GF-D8 (cell line): ENCODE measurements at regions not wholly inside any gene's neighbourhood (a gene's known extent, or its start where the extent isn't known, plus 50 kb on each side); places are given as distances from the start of the nearest gene placed in this dataset.
"Not testable (repeated sequence)": the region's sequence is repeated elsewhere in the genome, so short reads cannot be mapped to it uniquely, and the experiment has no call there.

Experiments used
- DNase-seq: peaks from one replicate; lab custom pipeline; 2025; lab: John Stamatoyannopoulos, UW

DNA sequence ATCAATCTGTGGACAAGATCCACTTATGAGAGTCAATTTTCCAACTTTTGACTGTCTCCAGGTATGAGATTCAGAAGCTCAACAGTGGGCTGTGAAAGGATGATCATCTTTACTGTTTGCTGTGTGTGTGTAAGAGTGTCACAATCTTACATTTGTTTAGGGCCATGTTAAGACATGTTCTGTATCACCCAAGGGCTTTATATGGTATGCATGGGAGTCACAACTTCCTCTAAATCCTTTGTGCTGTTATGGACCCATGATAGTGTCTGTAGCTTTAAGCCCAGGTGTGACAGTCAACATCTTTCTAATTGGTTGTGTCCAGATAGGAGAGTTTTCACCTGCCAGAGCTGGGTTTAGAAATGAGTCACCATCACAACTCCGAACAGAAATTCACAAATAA, 70.2 kb downstream of the ZNF726 start:
- not testable (repeated sequence) for DNase-seq

DNA sequence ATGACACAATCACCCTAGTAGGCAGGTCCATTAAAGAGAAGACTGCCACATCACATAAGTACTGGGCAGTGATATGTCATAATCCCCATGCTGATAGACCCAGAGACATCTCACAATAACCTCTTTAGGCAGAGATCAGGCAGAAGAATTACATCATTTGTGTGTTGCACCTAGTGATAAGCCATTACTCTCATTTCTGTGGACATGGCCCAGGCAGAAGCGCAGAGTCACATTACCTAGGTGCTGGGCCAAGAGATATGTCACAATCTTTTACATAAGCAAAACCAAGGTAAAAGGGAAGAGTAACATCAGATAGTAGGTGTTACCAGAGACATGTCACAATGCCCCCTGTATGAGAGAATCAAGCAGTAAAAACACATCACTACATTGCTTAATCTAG, 71.9 kb downstream of the ZNF726 start:
- DNase-seq = no peak

DNA sequence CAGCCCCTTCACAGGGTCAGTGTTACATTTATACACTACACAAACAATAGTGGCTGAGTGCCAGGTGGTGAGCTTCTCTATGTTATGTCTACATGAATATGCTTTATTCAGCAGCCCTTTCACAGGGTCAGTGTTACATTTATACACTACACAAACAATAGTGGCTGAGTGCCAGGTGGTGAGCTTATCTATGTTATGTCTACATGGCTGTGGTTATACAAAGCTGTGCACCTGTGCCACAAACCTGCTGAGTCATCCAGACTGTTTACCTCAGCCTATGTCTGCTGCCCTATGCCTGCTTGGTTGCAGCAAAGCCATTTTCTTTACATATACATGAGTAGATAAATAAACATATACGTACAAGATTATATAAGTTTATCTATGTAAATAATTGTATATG, 76.5 kb downstream of the ZNF726 start:
- no peak for DNase-seq

DNA sequence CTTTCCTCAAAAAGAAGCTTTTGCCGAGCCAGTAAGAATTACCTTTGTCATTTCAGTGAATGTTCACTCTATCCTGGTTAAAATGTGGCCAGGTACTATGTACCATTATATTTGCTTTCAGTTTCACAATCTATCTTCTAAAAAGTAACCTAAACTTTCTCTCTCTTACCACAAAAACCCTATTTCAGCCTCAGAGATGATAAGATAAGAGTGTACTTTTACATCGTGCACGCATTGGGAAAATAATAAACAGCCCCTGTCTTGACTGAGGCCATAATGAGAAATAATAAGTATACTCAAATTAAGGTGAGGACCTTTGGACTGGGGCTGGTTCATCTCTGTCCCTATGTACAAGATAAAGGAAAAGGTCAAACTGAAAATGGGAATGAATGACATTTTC, 77.7 kb downstream of the ZNF726 start:
- DNase-seq = no peak

DNA sequence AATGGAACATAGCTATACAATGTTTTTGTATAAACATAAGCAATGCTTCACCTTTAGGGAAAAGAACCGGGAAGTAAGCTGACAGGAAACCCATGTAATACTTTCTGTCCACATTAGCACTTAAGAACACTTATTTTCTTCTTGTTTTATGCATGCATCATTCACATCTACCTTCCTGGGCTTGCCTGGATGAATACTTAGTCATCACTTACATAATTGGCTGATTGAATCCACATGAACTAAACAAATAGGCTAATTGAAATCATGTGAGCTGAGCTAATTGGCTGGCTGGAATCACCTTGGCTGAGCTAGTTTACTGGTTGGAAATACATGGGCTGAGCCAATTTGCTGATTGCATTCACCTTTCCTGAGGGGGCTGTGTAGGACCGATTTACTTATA, 78.8 kb downstream of the ZNF726 start:
- DNase-seq = no peak

DNA sequence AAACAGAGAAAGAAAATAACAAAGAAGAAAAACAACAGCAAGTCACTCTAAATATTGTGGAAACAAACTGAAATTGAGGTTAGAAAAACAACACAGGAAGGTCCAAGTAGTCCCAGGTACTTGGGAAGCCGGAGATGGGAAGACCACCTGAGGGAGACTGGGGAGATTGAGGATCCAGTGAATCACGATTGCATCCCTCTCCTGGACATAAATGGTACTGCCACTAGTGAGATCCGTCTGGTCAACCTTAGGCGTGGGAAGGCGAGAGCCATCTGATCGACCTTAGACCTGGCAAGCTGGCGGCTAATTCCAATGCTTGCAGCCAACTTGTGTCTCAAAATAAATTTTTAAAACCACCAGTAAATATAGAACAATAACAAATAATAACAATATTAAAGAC, 81.9 kb downstream of the ZNF726 start:
- no peak for DNase-seq

DNA sequence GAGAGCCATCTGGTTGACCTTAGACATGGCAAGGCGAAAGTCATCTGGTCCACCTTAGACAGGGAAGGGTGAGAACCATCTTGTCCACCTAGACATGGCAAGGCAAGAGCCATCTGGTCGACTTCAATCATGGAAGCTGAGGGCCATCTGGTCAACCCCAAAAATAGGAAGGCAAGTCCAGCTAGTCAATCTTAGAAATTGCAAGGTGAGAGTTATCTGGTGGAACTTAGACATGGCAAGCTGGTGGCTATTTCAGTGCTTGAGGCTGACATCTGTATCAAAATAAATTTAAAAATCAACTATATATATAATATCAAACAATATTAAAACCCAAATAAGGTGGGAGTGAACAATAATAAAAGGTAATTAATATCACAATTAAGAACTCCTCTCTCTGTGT, 83.9 kb downstream of the ZNF726 start:
- no peak for DNase-seq

DNA sequence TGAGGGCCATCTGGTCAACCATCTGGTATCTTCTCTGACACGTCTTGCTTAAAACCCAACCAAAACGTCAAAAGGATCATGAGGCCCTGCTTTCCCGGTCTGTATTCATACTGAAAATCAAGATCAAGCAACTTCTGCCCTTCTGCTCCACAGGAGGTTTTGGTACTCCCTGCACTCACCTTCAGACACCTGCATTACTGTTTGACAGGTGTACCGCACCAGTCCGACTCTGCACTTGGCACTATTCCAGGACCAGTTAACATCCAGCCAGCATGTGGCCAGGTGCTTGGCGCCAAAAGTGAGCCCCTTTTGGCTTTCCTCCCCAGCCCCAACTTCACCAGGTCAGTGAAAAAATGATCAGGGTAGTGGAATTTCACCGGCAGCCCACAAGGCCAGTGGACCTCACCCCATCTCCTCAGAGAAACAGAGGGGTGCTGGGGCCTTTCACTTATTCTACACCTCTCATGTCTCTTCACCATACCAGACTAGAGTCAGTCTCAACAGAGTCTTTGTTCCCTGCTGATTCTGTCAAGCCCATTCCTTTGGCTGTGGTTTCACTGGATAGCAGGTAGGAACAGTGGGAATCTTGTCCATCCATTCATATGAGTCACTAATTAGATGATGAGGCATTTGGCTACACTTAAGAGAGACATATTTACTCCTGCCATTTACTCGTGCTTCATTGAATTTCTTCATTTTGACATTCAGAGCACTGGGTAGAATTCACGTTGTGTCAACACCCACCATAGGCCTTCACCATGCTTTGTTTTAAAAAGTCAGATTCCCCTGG, 85.3 kb downstream of the ZNF726 start:
- DNase-seq = no peak

DNA sequence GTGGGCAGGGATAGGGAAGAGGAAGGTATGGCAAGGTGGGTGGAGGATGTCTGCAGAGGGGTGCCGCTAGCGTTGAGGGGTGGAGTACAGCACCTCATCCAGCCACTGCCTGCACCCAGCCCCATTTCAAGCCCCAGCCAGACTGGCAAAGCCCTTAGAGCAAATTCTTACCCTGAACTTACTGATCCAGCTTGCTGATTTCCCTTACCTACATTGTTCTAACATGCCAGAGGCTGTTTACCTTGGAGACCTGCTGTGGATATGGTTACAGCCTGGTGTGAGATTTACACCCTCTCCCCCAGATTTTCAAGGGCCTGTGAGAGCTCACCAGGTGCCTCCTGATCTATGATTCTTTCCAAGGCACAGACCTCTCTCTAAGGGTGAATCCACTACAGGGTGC, 86.0 kb downstream of the ZNF726 start:
- DNase-seq = no peak

DNA sequence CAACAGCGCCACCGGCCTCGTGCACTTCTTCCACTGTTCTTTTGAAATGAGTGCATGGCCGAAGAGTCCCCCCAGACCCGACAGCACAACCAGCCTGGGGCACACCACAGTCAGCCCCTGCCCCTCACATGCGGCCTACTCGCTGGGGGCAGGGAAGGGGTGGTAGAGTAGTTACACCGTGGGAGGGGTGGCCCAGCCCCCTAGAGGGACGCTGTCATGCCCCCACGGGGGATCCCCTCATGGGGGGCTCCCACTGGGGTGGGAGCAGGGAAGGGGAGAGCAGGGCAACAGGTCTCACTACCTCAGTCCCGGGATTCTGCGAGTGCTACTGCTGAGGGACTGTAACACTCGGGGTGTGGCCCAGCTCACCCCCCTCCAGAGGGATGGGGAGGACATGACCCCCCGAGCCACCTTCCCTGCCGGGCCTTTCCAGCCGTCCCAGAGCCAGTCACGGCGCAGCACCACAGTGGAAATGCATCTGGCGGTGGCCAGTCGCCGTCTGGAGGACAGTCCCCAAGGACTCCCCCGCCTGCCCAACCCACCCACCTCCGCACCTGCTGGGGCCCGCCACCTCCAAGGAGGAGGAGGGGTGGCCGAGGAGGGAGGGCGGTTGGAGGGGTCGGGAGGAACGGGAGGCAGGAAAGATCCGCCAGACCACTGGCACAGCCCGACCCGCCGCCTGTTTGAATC, 84.6 kb upstream of the ZNF254 start:
- no peak for DNase-seq

DNA sequence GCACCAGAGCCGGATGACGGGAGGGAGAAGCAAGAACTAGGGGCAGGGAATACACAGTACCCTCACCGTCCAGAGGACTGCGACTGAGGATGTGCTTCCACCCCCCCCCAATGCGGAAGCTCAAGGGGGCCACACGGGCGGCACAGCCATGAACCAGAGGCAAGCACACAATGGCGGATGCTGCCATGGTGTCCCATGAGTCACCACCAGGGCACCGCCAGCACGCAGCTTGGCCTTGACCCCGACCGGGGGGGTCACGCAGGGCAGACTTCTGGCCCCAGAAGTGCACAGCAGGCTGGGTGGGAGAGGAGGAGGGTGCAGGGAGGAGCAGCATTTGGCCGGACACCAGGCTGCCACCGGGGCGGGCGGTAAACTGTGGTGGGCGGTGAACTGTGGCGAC, 83.5 kb upstream of the ZNF254 start:
- DNase-seq = no peak

DNA sequence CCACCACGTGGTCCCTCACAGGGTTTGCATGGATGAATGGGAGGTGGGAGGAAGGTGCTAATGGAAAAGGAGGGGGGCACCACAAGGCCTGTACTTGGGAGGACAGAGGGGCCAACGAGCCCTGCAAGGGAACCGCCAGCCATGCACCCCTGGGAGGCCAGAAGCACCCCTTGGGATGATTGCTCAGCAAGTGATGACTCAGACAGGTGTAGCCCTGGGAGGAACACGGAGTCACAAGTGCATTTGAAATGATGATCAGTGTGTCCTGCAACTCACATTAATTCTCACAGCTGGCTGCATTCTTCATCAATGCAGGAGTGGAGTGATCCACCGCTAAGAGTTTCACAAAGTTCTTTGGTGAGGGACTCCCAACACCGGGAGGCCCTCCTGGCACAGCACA, 82.8 kb upstream of the ZNF254 start:
- no peak for DNase-seq

DNA sequence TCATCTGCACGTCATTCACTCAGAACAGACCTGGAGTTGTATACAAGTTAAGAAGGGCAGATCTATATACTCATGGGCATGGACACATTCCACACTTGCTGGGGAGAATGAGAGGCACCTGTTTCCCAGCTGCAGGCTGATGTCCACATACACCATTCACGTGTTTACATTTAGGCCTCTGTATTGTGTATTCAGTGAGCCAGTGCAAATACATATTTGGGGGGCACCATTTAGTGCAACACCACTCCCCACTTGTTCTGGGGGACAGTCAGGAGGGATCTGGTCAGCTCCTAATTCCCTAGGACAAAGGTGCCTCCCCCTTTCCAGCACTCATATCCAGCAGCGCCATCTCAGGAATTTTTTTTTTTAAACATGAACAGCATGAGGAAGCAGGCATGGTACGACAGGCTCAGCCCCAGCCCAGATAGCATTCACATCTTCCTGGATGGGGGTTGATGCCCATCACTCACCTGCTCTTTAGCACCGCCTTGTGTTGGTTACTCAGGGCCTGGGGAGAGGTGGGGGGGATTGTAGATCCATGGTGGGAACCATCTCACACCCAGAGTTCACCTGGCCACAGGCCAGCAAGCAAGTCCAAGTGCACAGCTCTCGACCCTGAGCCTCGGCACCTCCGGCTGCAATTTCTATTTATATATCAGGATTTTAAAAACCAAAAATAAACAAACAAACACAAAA, 56.9 kb upstream of the ZNF254 start:
- DNase-seq = no peak

DNA sequence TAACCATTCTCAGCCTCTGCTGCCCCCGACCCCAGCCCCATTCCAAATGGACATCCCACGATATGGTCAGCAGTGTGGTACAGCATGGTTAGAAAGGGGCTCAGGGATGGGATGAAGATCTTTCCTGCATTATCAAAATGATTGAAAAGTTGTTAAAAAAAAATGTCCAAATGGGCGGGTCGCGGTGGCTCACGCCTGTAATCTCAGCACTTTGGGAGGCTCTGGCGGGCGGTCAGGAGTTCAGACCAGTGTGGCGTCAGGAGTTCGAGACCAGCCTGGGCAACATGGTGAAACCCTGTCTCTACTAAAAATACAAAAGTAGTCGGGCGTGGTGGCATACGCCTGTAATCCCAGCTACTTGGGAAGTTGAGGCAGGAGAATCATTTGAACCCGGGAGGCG, 54.3 kb upstream of the ZNF254 start:
- no peak for DNase-seq

DNA sequence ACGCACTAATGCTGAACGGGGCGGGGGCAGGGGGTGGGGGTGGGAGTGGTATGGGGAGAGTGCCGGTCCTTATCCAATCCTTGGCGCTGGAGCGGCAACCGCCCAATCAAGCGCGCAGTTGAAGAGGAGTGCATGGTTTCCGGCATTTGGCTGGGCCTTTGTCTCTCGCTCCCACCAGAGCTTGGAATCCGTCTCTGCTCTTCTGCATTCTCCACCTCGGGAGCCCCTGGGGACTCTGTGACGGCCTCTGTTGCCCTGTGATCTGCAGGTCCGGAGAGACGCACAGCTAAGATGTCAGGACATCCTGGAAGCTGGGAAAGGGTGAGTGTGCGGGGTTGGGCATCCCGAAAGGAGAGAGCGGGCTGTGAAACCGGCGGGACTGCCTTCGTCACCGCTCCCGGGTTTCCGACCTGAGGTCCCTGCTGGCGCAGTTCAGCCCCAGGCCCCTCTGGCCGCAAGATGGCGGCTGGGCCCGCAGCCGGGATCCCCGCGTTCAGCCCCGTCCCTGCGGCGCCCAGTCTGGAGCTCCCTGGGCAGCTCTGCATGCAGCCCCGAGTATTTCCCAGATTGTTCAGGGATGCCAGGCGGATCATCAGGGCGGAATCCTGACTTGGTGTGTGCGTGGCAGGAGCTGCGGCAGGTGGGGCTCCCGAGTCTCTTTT, 53.6 kb upstream of the ZNF254 start:
- DNase-seq = peak; percentile 85

DNA sequence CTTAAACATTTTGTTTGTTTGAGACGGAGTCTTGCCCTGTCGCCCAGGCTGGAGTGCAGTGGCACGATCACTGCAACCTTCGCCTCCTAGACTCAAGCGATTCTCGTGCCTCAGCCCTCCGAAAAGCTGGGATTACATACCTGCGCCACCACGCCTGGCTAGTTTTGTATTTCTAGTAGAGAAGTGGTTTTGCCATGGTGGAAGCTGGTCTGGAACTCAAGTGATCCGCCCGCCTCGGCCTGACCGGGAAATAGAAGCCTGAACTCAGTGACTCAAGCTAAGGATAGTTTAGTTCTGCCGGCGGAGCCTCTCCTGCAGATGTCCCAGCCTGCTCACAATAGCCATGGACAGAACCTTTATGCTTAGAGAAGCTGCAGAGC, 53.0 kb upstream of the ZNF254 start:
- DNase-seq = peak; percentile 39

DNA sequence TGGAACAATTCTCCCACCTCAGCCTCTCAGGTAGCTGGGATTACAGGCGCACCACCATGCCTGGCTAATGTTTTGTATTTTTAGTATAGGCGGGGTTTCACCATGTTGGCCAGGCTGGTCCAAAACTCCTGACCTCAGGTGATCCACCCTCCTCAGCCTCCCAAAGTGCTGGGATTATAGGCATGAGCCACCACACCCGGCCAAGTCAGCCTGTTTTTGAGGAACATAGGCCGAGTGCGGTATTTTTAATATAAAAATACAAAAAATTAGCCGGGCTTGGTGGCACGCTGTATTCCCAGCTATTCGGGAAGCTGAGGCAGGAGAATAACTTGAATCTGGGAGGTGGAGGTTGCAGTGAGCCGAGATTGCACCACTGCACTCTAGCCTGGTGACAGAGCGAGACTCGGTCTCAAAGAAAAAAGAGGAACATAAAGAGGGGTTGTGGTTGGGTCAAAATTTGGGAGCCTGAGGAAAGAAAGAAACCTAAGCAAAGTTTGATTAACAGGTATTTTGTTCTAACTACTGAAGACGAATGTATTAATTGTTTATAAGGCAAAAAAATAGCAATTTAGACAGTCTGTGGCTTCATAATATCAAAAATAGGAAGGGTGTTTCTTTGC, 51.6 kb upstream of the ZNF254 start:
- peak; percentile 1 for DNase-seq
